OCI-LY7 (cell line): ENCODE measurements at regions not wholly inside any gene's neighbourhood (a gene's known extent, or its start where the extent isn't known, plus 50 kb on each side); places are given as distances from the start of the nearest gene placed in this dataset.
"Not testable (repeated sequence)": the region's sequence is repeated elsewhere in the genome, so short reads cannot be mapped to it uniquely, and the experiment has no call there.

Source experiments
- BruUV-seq: library from RNA; stranded (reverse); fragments of 400-500 nt; replicated peaks from 2 replicates; lab custom pipeline; 2021; lab: Mats Ljungman, UMichigan
- CTCF ChIA-PET: fragments of 300-600 bp; sonication (Branson Sonifier 250); formaldehyde crosslinking; loops from one replicate; lab custom pipeline; 2022; ENCODE audit warnings: antibody characterized with exemption; ENCODE audit not compliant: unreplicated experiment; lab: Charles Lee
- POLR2A ChIA-PET: fragments of 300-600 bp; sonication (Branson Sonifier 250); formaldehyde crosslinking; loops from one replicate; lab custom pipeline; 2022; ENCODE audit warnings: antibody characterized with exemption; lab: Charles Lee
- DNase-seq: peaks from one replicate; pipeline ENCODE4 v3.0.0-alpha.2; 2015; ENCODE audit warnings: low spot score
- H2AFZ ChIP-seq: fragments of 200-600 bp; sonication (generic), shearing (Covaris generic); 2 replicates; pipeline ENCODE4 v1.6.1; 2014; ENCODE audit warnings: mild to moderate bottlenecking, antibody characterized with exemption, low read length, moderate library complexity
- H3K27ac ChIP-seq: fragments of 200-600 bp; sonication (generic); 2 replicates; pipeline ENCODE4 v1.5.1; 2014; ENCODE audit warnings: mixed run types, low read depth, mild to moderate bottlenecking, moderate library complexity, low read length, inconsistent platforms; ENCODE audit not compliant: poor library complexity, severe bottlenecking
- H3K36me3 ChIP-seq: fragments of 200-600 bp; sonication (generic); 2 replicates; pipeline ENCODE4 v1.6.1; 2014; ENCODE audit warnings: mild to moderate bottlenecking, antibody characterized with exemption, low read length, moderate library complexity, mixed read lengths; ENCODE audit not compliant: insufficient read depth
- H3K4me1 ChIP-seq: fragments of 200-600 bp; sonication (generic); 2 replicates; pipeline ENCODE4 v1.5.1; 2014; ENCODE audit warnings: mild to moderate bottlenecking, low read length; ENCODE audit not compliant: insufficient read depth, poor library complexity, severe bottlenecking
- H3K4me2 ChIP-seq: fragments of 200-600 bp; sonication (generic); 2 replicates; pipeline ENCODE4 v1.6.1; 2014; ENCODE audit warnings: mild to moderate bottlenecking, low read length
- H3K4me3 ChIP-seq: fragments of 200-600 bp; sonication (generic); 2 replicates; pipeline ENCODE4 v1.5.1; 2014; ENCODE audit warnings: mild to moderate bottlenecking, low read depth, low read length; ENCODE audit not compliant: poor library complexity, severe bottlenecking
- H3K79me2 ChIP-seq: fragments of 200-600 bp; sonication (generic); 2 replicates; pipeline ENCODE4 v1.6.1; 2016; ENCODE audit warnings: low read depth, mild to moderate bottlenecking, low read length, moderate library complexity, mixed read lengths; ENCODE audit not compliant: insufficient read depth
- H3K9me2 ChIP-seq: fragments of 200-600 bp; sonication (generic); 2 replicates; pipeline ENCODE4 v1.6.1; 2016; ENCODE audit warnings: mild to moderate bottlenecking, low read length, mixed read lengths; ENCODE audit not compliant: insufficient read depth
- H3K9me3 ChIP-seq: fragments of 200-600 bp; sonication (generic); 2 replicates; pipeline ENCODE4 v1.6.1; 2014; ENCODE audit warnings: mild to moderate bottlenecking, mixed run types, low read length, mixed read lengths
- H4K20me1 ChIP-seq: fragments of 200-600 bp; sonication (generic); 2 replicates; pipeline ENCODE4 v1.6.1; 2014; ENCODE audit warnings: mild to moderate bottlenecking, antibody characterized with exemption, low read length, moderate library complexity, mixed read lengths; ENCODE audit not compliant: insufficient read depth
- CTCF ChIP-seq: fragments of 200-600 bp; sonication (generic); conservative IDR thresholded peaks from 2 replicates; pipeline ENCODE4 v1.5.1; 2014; ENCODE audit warnings: mild to moderate bottlenecking, antibody characterized with exemption, low read length, moderate library complexity, mixed read lengths
- EZH2phosphoT487 ChIP-seq: fragments of 200-600 bp; sonication (generic); IDR thresholded peaks from 2 replicates; pipeline ENCODE4 v1.6.1; 2018; ENCODE audit warnings: low read depth, borderline replicate concordance, mild to moderate bottlenecking, mixed run types, antibody characterized with exemption, low read length, moderate library complexity, mixed read lengths
- intact Hi-C: fragments of 100-400 bp; cut with micrococcal nuclease; formaldehyde crosslinking; loops from one replicate; pipeline ENCODE4 v1.10.0; 2022; ENCODE audit not compliant: unreplicated experiment

GRCh38 chr19:40940771-40941170 lies 50.3 kb upstream of the CYP2B6 start:
- H3K4me3 ChIP-seq, POLR2A ChIA-PET, intact Hi-C loops, H3K4me1 ChIP-seq, H3K4me2 ChIP-seq, H3K9me2 ChIP-seq, H2AFZ ChIP-seq, H3K79me2 ChIP-seq, H3K9me3 ChIP-seq, H4K20me1 ChIP-seq, H3K27ac ChIP-seq, BruUV-seq, CTCF ChIA-PET, H3K36me3 ChIP-seq, DNase-seq: not testable (repeated sequence)

DNA sequence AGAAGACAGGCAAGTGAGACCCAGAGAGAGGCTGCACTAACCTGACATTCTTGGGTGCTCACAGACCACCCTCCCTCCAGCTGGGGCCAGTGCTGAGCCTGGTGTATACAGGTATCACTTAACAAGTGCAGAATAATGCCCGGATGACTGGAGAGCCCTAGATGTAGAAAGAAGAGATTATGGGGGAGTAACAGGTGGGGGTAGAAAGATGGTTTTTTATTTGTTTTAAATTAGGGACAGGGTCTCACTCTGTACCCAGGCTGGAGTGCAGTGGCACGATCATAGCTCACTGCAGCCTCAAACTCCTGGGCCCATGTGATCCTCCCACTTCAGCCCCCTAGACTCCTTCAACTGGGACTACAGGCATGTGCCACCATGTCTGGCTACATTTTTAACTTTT lies 53.1 kb upstream of the CYP2B6 start:
- H3K4me1 ChIP-seq, H3K9me2 ChIP-seq, H3K9me3 ChIP-seq, intact Hi-C loops, H3K36me3 ChIP-seq, CTCF ChIA-PET, H2AFZ ChIP-seq, POLR2A ChIA-PET, H3K79me2 ChIP-seq, H3K27ac ChIP-seq, H4K20me1 ChIP-seq, H3K4me2 ChIP-seq, BruUV-seq, DNase-seq, H3K4me3 ChIP-seq: not testable (repeated sequence)

- TF ChIP-seq EZH2phosphoT487 (no peak), CTCF (no peak)
- Histone ChIP-seq H3K79me2 (no peaks in the 10 kb centered on the region), H2AFZ (no peak overlapping the region), H3K36me3 (no peaks in the 10 kb centered on the region), H3K9me2 (no peaks in the 10 kb centered on the region), H3K27ac (no peak overlapping the region), H3K4me1 (no peaks in the 10 kb centered on the region), H4K20me1 (no peaks in the 10 kb centered on the region), H3K4me2 (no peak overlapping the region), H3K9me3 (no peaks in the 10 kb centered on the region), H3K4me3 (no peak overlapping the region)
- ChIA-PET POLR2A (no interaction called here), CTCF (no interaction called here)
- no TSS peak for BruUV-seq
- intact Hi-C loops: no loop called here
- DNase-seq: no peak
These were observed 54.3 kb upstream of the CYP2B6 start for GRCh38 chr19:40936755-40937154.

- no TSS peak for BruUV-seq
- CTCF ChIA-PET: no interaction called here
- intact Hi-C loops: no loop called here
- no peaks in the 10 kb centered on the region for H4K20me1 ChIP-seq
- no peak overlapping the region for H3K4me2 ChIP-seq
- H3K36me3 ChIP-seq: no peaks in the 10 kb centered on the region
- no peaks in the 10 kb centered on the region for H3K9me2 ChIP-seq
- no peak overlapping the region for H3K4me3 ChIP-seq
- TF ChIP-seq EZH2phosphoT487: no peak
- peak; percentile 30; the same call in 1 of the 2 replicates for TF ChIP-seq CTCF
- POLR2A ChIA-PET: no interaction called here
- no peak overlapping the region for H2AFZ ChIP-seq
- no peaks in the 10 kb centered on the region for H3K4me1 ChIP-seq
- H3K79me2 ChIP-seq: no peaks in the 10 kb centered on the region
- no peak for DNase-seq
- H3K27ac ChIP-seq: no peak overlapping the region
- no peaks in the 10 kb centered on the region for H3K9me3 ChIP-seq
These were observed 51.0 kb upstream of the CYP2A7 start for GRCh38 chr19:40933025-40933424.
